ENCODE measurements at regions not wholly inside any gene's neighbourhood (a gene's known extent, or its start where the extent isn't known, plus 50 kb on each side); places are given as distances from the start of the nearest gene placed in this dataset.
A peak's percentile ranks its signal among the peaks of the same experiment; 100 is the strongest.

DNA sequence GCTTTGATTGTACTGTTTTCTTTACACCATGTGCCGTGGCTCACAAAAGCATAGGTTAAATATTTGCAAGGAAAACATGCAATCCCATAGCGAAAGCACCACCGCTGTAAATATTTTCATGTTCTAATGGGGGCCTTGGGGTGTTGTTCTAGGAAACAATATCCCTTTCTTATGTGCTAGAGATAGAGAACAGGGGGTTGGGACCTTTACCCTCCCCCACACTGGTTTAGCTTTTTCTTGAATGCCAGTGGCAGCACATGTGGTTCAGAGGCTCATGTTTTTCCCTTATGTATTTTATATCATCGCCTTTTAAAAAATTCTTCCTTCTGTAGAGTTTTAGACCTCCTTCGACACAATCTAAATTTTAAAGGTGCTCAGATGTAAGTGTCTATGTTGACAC is 422.6 kb upstream of the TENM3 start:
- no peak overlapping the region for H3K4me3 ChIP-seq (ENCODE audit: low read depth, low read length)
- no peaks in the 10 kb centered on the region for H3K79me2 ChIP-seq (ENCODE audit: control insufficient read depth, insufficient read depth, low read length, unreplicated experiment)
- peaks cover 11% of the 10 kb centered on the region for H3K4me1 ChIP-seq (ENCODE audit: control insufficient read depth, insufficient read depth, low read length, unreplicated experiment)
- H2AFZ ChIP-seq (ENCODE audit: low read length, unreplicated experiment): no peak overlapping the region
- H3K27ac ChIP-seq (ENCODE audit: low read depth, low read length): no peak overlapping the region
- no peaks in the 10 kb centered on the region for H3K27me3 ChIP-seq (ENCODE audit: insufficient read depth, low read length)
- H3K36me3 ChIP-seq (ENCODE audit: insufficient read depth, low read length): no peaks in the 10 kb centered on the region

DNA sequence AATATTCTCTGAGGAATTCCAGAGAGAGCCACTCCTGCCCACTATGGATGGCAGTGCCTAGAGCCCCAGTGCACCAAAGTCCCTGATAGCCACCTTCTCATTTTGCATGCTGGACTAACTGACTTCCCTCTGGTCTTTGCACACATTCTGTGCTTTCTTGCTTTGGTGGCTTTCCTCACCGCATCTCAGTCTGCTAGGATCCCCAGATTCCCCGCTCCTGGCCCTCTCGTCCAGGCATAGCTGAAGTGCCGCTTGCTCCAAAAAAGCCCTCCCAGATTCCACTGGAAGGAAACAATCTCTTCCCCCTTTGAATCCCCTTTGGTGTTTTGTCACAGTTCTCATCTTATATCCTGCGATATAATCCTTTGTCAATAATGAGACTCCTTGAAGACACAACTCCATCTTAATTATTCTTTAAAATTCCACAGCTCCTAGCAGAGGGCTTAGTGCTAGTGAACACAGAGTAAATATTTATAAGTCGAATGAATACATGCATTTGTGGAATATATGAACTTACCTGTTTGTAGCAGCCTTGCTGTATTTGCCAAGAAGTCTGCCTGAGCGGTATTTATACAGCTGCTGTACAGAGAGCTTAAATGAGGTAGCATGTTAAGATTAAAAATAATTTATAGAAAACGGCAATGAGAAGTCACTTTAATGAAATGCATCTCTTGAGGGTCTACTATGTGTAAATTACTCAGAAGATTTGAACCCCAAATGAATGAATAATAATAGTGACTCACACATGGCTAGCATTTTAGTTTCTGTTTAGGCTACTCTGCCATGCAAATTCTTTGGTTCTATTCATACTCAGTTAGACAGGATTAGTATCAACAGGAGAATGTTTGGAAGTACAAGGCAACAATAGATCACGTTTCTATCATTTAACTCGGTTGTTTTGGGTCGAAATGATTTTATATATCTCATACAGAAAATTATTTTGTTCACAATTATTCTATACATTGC is 421.9 kb upstream of the TENM3 start:
- Histone ChIP-seq H2AFZ (ENCODE audit: low read length, unreplicated experiment) (no peak overlapping the region), H3K79me2 (ENCODE audit: control insufficient read depth, insufficient read depth, low read length, unreplicated experiment) (no peaks in the 10 kb centered on the region), H3K27me3 (ENCODE audit: insufficient read depth, low read length) (no peaks in the 10 kb centered on the region), H3K27ac (ENCODE audit: low read depth, low read length) (peak overlapping the region; percentile 45), H3K36me3 (ENCODE audit: insufficient read depth, low read length) (no peaks in the 10 kb centered on the region), H3K4me3 (ENCODE audit: low read depth, low read length) (peak overlapping the region; percentile 37), H3K4me1 (ENCODE audit: control insufficient read depth, insufficient read depth, low read length, unreplicated experiment) (peaks cover 11% of the 10 kb centered on the region)

DNA sequence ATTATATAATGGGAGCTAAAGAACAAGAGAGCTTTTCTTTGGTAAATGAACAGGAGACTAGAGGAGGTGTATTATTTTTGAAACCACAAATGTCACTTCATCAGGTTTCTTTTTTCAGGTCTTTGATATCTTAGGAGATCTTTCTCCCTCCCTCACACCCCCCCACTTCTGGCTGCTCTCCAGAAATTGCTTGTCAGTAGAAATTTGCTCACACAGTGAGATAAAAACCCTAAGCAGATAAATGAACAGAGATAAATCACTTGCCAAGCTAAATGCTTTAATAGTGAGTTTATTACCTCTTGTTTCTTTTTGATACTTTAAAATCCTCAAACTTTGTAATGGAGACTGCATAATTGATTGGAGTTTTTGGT is 421.2 kb upstream of the TENM3 start:
- no peaks in the 10 kb centered on the region for H3K27me3 ChIP-seq (ENCODE audit: insufficient read depth, low read length)
- H2AFZ ChIP-seq (ENCODE audit: low read length, unreplicated experiment): peak overlapping the region; percentile 10
- peak overlapping the region; percentile 37 for H3K4me3 ChIP-seq (ENCODE audit: low read depth, low read length)
- no peaks in the 10 kb centered on the region for H3K36me3 ChIP-seq (ENCODE audit: insufficient read depth, low read length)
- no peaks in the 10 kb centered on the region for H3K79me2 ChIP-seq (ENCODE audit: control insufficient read depth, insufficient read depth, low read length, unreplicated experiment)
- peak overlapping the region; percentile 45 for H3K27ac ChIP-seq (ENCODE audit: low read depth, low read length)
- H3K4me1 ChIP-seq (ENCODE audit: control insufficient read depth, insufficient read depth, low read length, unreplicated experiment): peaks cover 11% of the 10 kb centered on the region

DNA sequence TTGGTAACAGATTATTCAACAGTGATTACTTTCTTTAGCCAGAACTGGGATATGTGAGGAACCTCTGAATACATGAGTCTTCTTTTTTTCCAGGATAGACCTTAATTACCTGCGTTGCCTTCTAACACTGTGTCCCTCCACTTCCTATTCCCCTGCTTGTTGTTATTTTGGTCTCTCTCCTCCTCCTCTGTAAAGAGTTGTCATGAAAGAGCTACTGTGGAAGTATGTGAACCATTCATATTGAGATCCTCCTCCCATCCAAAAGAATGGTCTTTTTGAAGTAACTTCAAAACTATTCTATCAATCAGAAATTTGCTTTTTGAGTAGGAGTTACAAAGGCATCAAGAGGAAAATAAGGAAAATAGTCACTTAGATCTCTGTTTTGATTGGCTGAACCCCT is 420.0 kb upstream of the TENM3 start:
- H3K27ac ChIP-seq (ENCODE audit: low read depth, low read length): no peak overlapping the region
- H3K79me2 ChIP-seq (ENCODE audit: control insufficient read depth, insufficient read depth, low read length, unreplicated experiment): no peaks in the 10 kb centered on the region
- H3K36me3 ChIP-seq (ENCODE audit: insufficient read depth, low read length): no peaks in the 10 kb centered on the region
- H3K4me1 ChIP-seq (ENCODE audit: control insufficient read depth, insufficient read depth, low read length, unreplicated experiment): peaks cover 11% of the 10 kb centered on the region
- H2AFZ ChIP-seq (ENCODE audit: low read length, unreplicated experiment): no peak overlapping the region
- no peaks in the 10 kb centered on the region for H3K27me3 ChIP-seq (ENCODE audit: insufficient read depth, low read length)
- no peak overlapping the region for H3K4me3 ChIP-seq (ENCODE audit: low read depth, low read length)

DNA sequence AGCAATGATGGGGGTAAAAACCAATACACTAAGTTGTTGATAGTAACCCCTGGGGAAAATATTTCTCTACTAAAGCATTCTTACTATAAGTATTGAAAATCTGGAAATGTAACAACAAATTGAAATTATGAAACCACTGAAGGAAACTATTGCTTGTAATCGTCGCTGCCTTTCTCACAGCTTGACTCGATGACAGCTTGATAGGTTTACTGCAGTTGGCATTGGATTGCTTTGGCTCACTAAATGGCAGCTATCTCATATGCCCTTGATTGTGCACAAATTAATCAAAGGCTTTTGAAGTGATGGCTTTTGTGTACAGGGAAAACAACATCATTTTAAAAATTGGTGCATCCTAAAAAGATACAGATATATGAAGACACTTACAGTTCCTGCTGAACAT is 419.6 kb upstream of the TENM3 start:
- Histone ChIP-seq H2AFZ (ENCODE audit: low read length, unreplicated experiment) (no peak overlapping the region), H3K4me1 (ENCODE audit: control insufficient read depth, insufficient read depth, low read length, unreplicated experiment) (peaks cover 11% of the 10 kb centered on the region), H3K4me3 (ENCODE audit: low read depth, low read length) (no peak overlapping the region), H3K27me3 (ENCODE audit: insufficient read depth, low read length) (no peaks in the 10 kb centered on the region), H3K27ac (ENCODE audit: low read depth, low read length) (no peak overlapping the region), H3K36me3 (ENCODE audit: insufficient read depth, low read length) (no peaks in the 10 kb centered on the region), H3K79me2 (ENCODE audit: control insufficient read depth, insufficient read depth, low read length, unreplicated experiment) (no peaks in the 10 kb centered on the region)

DNA sequence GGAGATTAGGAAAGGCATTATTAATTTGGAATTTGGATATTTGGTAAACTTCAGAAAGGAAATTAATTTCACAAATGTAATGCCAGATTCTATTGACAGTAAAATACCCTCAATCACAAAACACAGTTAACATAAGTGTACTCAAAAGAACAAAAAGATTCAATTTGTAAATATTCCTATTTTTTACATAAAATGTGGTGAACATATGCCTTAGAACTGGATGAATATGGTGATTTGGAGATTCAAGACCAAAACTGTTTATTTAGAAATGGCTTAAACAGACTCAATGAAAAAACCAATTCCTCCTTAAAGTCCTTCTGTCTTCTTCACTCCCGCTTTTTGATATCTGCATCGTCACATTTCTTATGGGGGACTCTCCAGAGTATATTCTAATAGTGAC is 417.6 kb upstream of the TENM3 start:
- Histone ChIP-seq H3K79me2 (ENCODE audit: control insufficient read depth, insufficient read depth, low read length, unreplicated experiment) (no peaks in the 10 kb centered on the region), H3K4me1 (ENCODE audit: control insufficient read depth, insufficient read depth, low read length, unreplicated experiment) (peaks cover 11% of the 10 kb centered on the region), H2AFZ (ENCODE audit: low read length, unreplicated experiment) (no peak overlapping the region), H3K36me3 (ENCODE audit: insufficient read depth, low read length) (no peaks in the 10 kb centered on the region), H3K27me3 (ENCODE audit: insufficient read depth, low read length) (no peaks in the 10 kb centered on the region), H3K4me3 (ENCODE audit: low read depth, low read length) (no peak overlapping the region), H3K27ac (ENCODE audit: low read depth, low read length) (no peak overlapping the region)

DNA sequence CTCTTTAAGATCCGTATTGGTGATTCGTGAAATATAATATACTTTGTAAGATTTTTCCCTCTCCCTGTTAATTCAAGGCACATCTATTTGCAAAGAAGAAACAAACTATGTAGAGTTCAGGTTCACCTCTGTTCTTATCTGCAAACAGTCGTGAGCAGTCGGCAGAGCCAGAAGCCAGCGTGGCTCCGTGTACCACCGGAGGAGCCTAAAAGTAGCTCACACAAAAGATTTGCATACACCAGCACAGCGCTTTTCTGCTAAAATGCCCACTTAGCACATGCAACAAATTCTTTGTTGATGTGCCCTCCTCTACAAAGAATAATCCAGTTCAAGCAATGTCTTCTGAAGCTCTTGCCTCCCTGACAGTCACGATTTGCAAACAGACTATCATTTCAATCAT is 416.0 kb upstream of the TENM3 start:
- no peaks in the 10 kb centered on the region for H3K36me3 ChIP-seq (ENCODE audit: insufficient read depth, low read length)
- H3K4me1 ChIP-seq (ENCODE audit: control insufficient read depth, insufficient read depth, low read length, unreplicated experiment): peaks cover 6% of the 10 kb centered on the region
- H3K4me3 ChIP-seq (ENCODE audit: low read depth, low read length): no peak overlapping the region
- no peaks in the 10 kb centered on the region for H3K79me2 ChIP-seq (ENCODE audit: control insufficient read depth, insufficient read depth, low read length, unreplicated experiment)
- H3K27me3 ChIP-seq (ENCODE audit: insufficient read depth, low read length): no peaks in the 10 kb centered on the region
- no peak overlapping the region for H2AFZ ChIP-seq (ENCODE audit: low read length, unreplicated experiment)
- no peak overlapping the region for H3K27ac ChIP-seq (ENCODE audit: low read depth, low read length)

DNA sequence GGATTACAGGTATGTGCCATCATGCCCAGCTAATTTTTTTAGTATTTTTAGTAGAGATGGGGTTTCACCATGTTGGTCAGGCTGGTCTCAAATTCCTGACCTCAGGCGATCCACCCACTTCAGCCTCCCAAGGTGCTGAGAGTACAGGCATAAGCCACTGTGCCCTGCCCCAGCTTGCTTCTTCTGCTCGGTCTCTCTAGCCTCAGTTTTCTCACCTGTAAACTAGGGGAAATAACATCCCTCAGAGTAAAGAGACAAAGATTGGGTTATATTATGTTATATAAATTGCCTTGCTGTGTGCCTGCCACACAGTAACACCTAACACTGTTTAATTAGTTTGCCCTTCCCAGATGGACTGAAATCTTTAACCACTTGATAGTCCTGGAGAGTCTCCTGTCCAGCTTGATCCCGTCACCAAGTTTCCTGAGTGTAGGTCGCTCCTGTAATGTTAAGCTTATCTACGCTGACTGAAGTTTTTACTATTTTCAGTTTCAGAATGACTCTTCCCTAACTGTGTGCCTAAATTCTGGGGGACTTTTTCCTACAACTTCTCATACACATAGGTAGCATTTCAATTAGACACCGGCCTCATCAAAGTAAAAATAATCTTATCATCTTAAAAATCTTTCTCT is 412.7 kb upstream of the TENM3 start:
- no peaks in the 10 kb centered on the region for H3K79me2 ChIP-seq (ENCODE audit: control insufficient read depth, insufficient read depth, low read length, unreplicated experiment)
- H3K36me3 ChIP-seq (ENCODE audit: insufficient read depth, low read length): no peaks in the 10 kb centered on the region
- H2AFZ ChIP-seq (ENCODE audit: low read length, unreplicated experiment): no peak overlapping the region
- no peak overlapping the region for H3K4me3 ChIP-seq (ENCODE audit: low read depth, low read length)
- H3K27me3 ChIP-seq (ENCODE audit: insufficient read depth, low read length): no peaks in the 10 kb centered on the region
- H3K4me1 ChIP-seq (ENCODE audit: control insufficient read depth, insufficient read depth, low read length, unreplicated experiment): no peaks in the 10 kb centered on the region
- no peak overlapping the region for H3K27ac ChIP-seq (ENCODE audit: low read depth, low read length)

DNA sequence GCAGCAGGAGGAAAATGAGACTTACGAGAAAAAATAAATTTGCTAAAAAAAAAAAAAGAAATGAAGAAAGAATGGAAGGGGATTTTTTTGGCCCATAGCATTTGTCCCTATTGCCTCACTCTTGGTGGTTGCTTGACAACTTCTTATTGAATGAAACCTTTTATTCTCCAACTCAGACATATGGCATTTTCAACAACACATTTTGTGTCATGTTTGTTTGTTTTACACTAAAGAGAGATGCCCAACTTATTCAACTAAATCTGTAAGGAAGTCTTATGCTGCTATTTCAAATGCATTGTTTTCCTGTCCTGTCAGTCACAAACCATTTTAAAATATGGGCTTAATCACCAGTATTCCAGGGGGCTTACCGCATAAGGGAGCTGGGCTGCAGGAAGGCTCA is 409.1 kb upstream of the TENM3 start:
- H3K27me3 ChIP-seq (ENCODE audit: insufficient read depth, low read length): no peaks in the 10 kb centered on the region
- H3K4me3 ChIP-seq (ENCODE audit: low read depth, low read length): no peak overlapping the region
- no peaks in the 10 kb centered on the region for H3K4me1 ChIP-seq (ENCODE audit: control insufficient read depth, insufficient read depth, low read length, unreplicated experiment)
- H3K79me2 ChIP-seq (ENCODE audit: control insufficient read depth, insufficient read depth, low read length, unreplicated experiment): no peaks in the 10 kb centered on the region
- no peak overlapping the region for H3K27ac ChIP-seq (ENCODE audit: low read depth, low read length)
- no peaks in the 10 kb centered on the region for H3K36me3 ChIP-seq (ENCODE audit: insufficient read depth, low read length)
- no peak overlapping the region for H2AFZ ChIP-seq (ENCODE audit: low read length, unreplicated experiment)

DNA sequence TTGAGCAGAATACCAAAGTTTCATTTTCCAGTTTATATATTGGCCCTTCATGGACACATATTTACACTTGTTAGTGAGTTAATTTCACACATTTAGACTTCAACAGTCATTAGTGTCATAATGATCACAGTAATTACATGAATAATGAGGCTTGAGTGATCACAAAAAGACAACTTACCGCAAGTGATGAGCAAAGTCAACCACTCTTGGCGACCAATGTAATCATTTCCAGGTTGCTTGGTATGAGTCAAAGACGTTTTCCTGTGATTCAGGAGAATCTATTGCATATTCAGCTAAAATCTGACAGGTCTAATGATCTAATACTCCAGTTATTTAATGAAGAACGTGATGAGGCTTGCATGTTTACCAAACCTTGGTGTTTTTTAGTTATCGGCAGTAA is 407.9 kb upstream of the TENM3 start:
- no peaks in the 10 kb centered on the region for H3K27me3 ChIP-seq (ENCODE audit: insufficient read depth, low read length)
- no peaks in the 10 kb centered on the region for H3K36me3 ChIP-seq (ENCODE audit: insufficient read depth, low read length)
- H2AFZ ChIP-seq (ENCODE audit: low read length, unreplicated experiment): no peak overlapping the region

DNA sequence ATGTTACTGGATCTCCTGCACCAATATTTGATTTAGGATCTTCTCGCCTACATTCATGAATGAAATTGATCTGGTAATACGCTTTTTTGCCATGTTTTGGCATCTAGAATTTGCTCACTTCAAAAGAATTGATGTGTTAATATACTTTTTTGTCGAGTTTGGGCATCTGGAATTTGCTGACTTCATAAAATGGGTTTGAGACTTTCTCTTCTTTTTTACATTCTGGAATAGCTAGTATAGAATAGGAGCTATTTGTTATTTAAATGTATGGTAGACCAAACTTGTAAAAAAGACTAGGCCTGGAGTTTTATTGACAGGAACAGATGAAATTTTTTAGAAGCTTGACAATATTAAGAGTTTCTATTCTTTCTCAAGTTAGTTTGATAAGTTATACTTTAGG is 404.9 kb upstream of the TENM3 start:
- no peak overlapping the region for H3K27ac ChIP-seq (ENCODE audit: low read depth, low read length)
- H3K4me1 ChIP-seq (ENCODE audit: control insufficient read depth, insufficient read depth, low read length, unreplicated experiment): no peaks in the 10 kb centered on the region
- H3K79me2 ChIP-seq (ENCODE audit: control insufficient read depth, insufficient read depth, low read length, unreplicated experiment): no peaks in the 10 kb centered on the region
- H3K4me3 ChIP-seq (ENCODE audit: low read depth, low read length): no peak overlapping the region
- H2AFZ ChIP-seq (ENCODE audit: low read length, unreplicated experiment): no peak overlapping the region
- H3K36me3 ChIP-seq (ENCODE audit: insufficient read depth, low read length): no peaks in the 10 kb centered on the region
- no peaks in the 10 kb centered on the region for H3K27me3 ChIP-seq (ENCODE audit: insufficient read depth, low read length)

More for the DNA sequence above, 407.9 kb upstream of the TENM3 start:
- H3K4me1 ChIP-seq (ENCODE audit: control insufficient read depth, insufficient read depth, low read length, unreplicated experiment): no peaks in the 10 kb centered on the region
- H3K27ac ChIP-seq (ENCODE audit: low read depth, low read length): no peak overlapping the region
- H3K4me3 ChIP-seq (ENCODE audit: low read depth, low read length): no peak overlapping the region
- H3K79me2 ChIP-seq (ENCODE audit: control insufficient read depth, insufficient read depth, low read length, unreplicated experiment): no peaks in the 10 kb centered on the region
